LNCAP (cell line): ENCODE measurements at regions not wholly inside any gene's neighbourhood (a gene's known extent, or its start where the extent isn't known, plus 50 kb on each side); places are given as distances from the start of the nearest gene placed in this dataset.

ENCODE experiments used
- TF ChIP-seq, protein P1 (sequence below): fragments of 450-650 bp; IDR thresholded peaks from 2 replicates; pipeline ENCODE4 v1.5.1; 2017; ENCODE audit warnings: mild to moderate bottlenecking

DNA sequence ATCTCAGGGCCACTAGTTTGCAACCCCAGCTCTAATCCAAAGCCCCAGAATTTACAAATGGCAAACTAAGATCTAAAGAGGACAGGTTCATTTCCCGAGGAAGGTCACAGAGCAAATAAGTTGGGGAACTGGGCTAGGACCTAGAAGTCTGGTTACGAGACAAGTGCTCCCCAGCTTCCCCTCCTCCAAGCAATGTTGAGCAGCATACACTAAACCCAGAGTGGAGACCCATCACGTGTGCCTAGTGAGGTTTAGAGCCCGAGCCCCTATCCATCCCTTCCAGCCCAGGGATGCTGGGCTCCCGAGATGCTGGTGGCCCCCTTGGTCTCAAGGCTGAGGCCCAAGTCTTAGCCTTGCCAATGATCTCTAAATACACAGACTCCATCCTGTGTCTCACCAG, 209.5 kb upstream of the ZMIZ1 start:
- TF ChIP-seq, protein P1, sequence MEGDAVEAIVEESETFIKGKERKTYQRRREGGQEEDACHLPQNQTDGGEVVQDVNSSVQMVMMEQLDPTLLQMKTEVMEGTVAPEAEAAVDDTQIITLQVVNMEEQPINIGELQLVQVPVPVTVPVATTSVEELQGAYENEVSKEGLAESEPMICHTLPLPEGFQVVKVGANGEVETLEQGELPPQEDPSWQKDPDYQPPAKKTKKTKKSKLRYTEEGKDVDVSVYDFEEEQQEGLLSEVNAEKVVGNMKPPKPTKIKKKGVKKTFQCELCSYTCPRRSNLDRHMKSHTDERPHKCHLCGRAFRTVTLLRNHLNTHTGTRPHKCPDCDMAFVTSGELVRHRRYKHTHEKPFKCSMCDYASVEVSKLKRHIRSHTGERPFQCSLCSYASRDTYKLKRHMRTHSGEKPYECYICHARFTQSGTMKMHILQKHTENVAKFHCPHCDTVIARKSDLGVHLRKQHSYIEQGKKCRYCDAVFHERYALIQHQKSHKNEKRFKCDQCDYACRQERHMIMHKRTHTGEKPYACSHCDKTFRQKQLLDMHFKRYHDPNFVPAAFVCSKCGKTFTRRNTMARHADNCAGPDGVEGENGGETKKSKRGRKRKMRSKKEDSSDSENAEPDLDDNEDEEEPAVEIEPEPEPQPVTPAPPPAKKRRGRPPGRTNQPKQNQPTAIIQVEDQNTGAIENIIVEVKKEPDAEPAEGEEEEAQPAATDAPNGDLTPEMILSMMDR: no peak

DNA sequence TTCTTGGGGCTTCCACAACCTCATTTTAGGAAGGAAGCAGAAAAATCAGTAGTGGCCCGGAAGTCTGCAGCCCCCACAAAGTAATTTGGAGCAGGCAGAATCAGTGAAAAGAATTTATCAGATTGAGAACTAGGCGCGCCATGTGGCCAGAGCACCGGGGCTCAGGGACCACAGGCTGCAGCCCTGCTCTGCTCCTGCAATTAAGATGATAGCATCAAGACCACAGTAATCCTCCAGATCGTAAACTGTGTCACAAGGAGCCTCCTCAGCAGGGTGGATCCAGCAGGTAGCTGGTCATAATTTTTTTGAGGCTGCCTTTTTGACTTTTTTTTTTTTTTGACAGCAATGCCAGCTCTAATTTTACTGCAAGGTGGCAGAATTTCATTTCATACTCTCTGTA, 209.0 kb upstream of the ZMIZ1 start:
- TF ChIP-seq, protein P1: no peak

DNA sequence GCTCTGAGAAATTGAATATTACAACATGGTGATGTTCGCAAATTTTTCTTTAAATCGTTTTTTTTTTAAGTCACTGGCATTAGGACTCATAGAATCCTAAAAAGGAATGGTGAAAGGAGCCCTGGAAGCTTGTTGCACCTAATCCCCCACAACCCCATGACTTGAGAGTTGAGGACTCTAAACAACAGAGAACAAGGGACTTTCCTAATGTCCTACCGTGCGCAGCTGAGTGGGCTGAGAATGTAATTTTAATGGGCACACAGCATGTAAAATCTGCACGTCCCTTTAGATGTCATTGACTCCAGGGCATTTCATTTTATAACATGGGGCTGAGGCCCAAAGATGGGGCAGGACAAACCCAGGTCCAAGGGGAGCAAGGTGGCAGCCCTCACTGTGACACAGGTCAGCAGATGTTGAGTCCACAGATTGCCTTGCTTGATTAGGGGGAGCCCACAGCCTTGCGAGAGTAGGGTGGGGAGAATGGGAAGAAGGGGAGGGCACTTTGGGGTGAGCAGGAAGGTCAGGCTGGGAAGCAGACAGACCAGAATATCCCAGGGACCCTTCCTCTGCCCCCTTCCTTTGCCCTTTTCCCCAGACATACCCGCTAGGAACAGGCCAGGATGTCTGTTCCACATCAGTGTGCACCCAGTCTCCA, 208.4 kb upstream of the ZMIZ1 start:
- TF ChIP-seq, protein P1: no peak

DNA sequence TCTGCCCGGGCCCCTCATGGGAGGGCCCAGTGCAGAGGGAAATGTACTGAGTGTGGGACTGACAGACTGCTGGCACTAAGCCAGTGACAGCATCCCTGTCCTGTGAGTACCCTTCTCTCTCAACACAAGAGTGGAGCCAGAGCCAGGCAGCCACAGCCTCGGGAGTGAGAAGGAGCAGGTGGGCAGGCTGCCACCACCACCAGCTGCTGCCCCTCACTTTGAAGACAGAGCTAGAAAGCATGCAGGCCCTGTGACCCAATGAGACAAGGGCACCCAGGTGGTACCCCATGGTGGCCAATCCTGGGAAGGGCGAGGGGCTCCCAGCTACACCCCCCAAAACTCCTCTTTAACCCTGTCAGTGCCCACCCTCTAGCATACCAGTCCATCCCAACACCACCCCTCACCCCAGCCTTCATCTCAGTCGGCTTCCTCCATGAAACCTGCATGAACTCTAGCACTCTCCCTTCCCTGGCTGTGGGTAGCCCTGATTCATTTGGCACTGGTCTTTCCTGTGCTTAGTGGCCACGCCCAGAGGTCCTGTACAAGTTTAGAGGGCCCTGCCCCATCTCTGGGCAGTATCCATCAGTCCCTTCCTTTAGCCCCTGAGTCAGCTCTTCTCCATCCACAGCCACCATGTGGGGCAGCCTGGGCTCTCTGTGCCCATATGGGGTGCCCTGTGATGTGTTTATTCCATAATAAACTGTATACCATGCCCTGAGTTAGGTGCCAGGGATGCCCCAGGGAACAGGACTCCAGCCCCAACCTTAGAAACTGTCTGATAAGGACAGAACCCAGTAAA, 207.0 kb upstream of the ZMIZ1 start:
- TF ChIP-seq, protein P1: no peak

DNA sequence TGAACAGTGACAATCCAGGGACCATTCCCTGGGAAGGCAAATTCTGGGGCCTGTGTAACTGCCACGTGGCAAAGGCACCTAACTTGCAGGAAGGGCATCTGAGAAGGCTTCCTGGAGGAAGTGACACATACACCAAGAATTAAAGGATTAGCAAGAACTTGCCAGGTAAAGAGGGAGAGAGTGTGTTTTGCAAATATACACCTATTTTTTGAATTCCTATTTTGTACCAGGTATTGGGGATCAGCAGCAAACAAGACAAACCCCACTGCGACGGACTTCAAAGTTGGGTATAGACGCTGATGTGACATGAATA, 206.5 kb upstream of the ZMIZ1 start:
- TF ChIP-seq, protein P1: no peak

DNA sequence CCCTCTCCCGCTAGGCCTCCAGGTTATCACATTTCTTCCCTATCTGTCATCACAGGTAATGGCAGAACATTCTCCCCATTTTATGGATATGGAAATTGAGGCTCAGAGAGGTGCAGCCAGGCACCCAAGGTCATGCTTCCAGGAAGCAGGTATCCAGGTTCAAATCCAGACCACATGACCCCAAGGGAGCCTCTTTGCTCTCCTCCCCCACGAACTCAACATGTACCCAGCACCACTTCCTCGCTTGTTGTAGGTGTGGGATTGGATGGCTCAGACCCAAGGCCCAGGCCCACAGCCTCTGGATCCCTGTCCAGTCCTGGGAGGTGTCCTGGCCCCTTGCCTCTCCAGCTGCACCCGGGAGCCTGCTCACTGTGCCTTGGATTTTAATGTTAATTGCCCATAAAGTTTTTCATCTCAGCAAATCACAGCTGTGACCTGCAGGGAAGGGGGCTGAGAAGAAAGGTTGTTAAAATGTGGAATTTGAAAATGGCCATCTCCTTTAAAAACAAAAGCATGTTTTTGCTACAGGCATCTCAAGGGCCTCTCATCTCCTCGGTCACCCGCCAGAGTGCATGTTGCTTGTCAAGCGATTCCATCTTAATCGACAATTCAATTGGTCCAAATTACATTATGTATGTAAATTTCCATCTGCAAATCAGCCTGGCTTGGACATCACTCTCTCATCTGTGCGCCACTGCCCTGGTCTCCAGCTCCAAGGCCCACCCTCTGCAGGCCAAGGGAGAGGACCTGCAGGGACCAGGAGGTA, 205.4 kb upstream of the ZMIZ1 start:
- TF ChIP-seq, protein P1: no peak

DNA sequence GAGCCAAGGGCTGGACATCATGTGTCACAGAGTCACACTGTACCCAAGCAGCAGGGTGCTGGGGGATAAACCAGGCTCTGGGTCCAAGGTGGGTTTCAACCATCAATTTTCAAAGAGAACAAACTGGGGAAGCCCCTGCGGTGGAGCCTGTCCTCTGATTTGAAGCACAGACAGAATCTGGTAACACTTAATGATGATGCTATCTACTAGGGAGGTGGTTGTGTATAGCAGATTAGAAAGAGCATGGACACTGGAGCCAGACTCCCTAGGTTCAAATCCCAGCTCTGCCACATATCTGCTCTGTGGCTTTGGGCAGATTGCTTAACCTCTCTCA, 204.9 kb upstream of the ZMIZ1 start:
- TF ChIP-seq, protein P1: no peak
